SK-N-SH treated with all-trans-retinoic acid at 6 μM for 48 hours (cell line): ENCODE measurements at regions not wholly inside any gene's neighbourhood (a gene's known extent, or its start where the extent isn't known, plus 50 kb on each side); places are given as distances from the start of the nearest gene placed in this dataset.

Experiments used
- ATAC-seq: fragments of 200-7000 bp; cut with Tn5 transposase; 3 replicates; pipeline ENCODE4 v1.9.1; 2020; ENCODE audit warnings: mild to moderate bottlenecking, moderate library complexity
- ARNTL ChIP-seq: fragments of 450-650 bp; formaldehyde crosslinking; IDR thresholded peaks from 2 replicates; pipeline ENCODE4 v1.5.0; 2020; ENCODE audit warnings: low read depth, mild to moderate bottlenecking, moderate library complexity, borderline replicate concordance
- BACH2 ChIP-seq: fragments of 250-450 bp; sonication (Bioruptor Pico); IDR thresholded peaks from 2 replicates; pipeline ENCODE4 v1.9.0; 2021; ENCODE audit warnings: mild to moderate bottlenecking, borderline replicate concordance
- CREB5 ChIP-seq: fragments of 250-450 bp; sonication (Bioruptor Pico); IDR thresholded peaks from 2 replicates; pipeline ENCODE4 v1.5.1; 2020; ENCODE audit warnings: low read depth, mild to moderate bottlenecking, moderate library complexity
- CSRNP3 ChIP-seq: fragments of 250-450 bp; sonication (Bioruptor Pico); IDR thresholded peaks from 2 replicates; pipeline ENCODE4 v1.5.1; 2021; ENCODE audit warnings: mild to moderate bottlenecking, moderate library complexity
- ESRRG ChIP-seq: fragments of 250-450 bp; sonication (Bioruptor Pico); IDR thresholded peaks from 2 replicates; pipeline ENCODE4 v1.6.1; 2021; ENCODE audit warnings: mild to moderate bottlenecking
- GLIS3 ChIP-seq: fragments of 250-450 bp; sonication (Bioruptor Pico); IDR thresholded peaks from 2 replicates; pipeline ENCODE4 v1.5.0; 2020; ENCODE audit warnings: mild to moderate bottlenecking, moderate library complexity
- ISL1 ChIP-seq: fragments of 250-450 bp; sonication (Bioruptor Pico); IDR thresholded peaks from 2 replicates; pipeline ENCODE4 v2.1.2; 2022; ENCODE audit warnings: mild to moderate bottlenecking, moderate library complexity
- OSR1 ChIP-seq: fragments of 250-450 bp; sonication (Bioruptor Pico); IDR thresholded peaks from 2 replicates; pipeline ENCODE4 v1.8.0; 2022; ENCODE audit warnings: moderate library complexity, mild to moderate bottlenecking, inconsistent platforms
- POU6F1 ChIP-seq: fragments of 250-450 bp; sonication (Bioruptor Pico); IDR thresholded peaks from 2 replicates; pipeline ENCODE4 v1.8.0; 2021; ENCODE audit warnings: low read depth, mild to moderate bottlenecking, moderate library complexity, borderline replicate concordance
- PPARA ChIP-seq: fragments of 250-450 bp; sonication (Bioruptor Pico); IDR thresholded peaks from 2 replicates; pipeline ENCODE4 v1.5.0; 2020; ENCODE audit warnings: mild to moderate bottlenecking, borderline replicate concordance
- RARB ChIP-seq: fragments of 250-450 bp; sonication (Bioruptor Pico); IDR thresholded peaks from 2 replicates; pipeline ENCODE4 v1.8.0; 2021; ENCODE audit warnings: mild to moderate bottlenecking, moderate library complexity
- SNAI2 ChIP-seq: fragments of 250-450 bp; sonication (Bioruptor Pico); IDR thresholded peaks from 2 replicates; pipeline ENCODE4 v1.5.0; 2020; ENCODE audit warnings: mild to moderate bottlenecking, moderate library complexity
- TCF4 ChIP-seq: fragments of 250-450 bp; sonication (Bioruptor Pico); IDR thresholded peaks from 2 replicates; pipeline ENCODE4 v1.8.0; 2021; ENCODE audit warnings: mild to moderate bottlenecking, moderate library complexity, borderline replicate concordance
- TOX ChIP-seq: fragments of 250-450 bp; sonication (Bioruptor Pico); IDR thresholded peaks from 2 replicates; pipeline ENCODE4 v1.8.0; 2021; ENCODE audit warnings: mild to moderate bottlenecking, moderate library complexity, borderline replicate concordance
- TSHZ2 ChIP-seq: fragments of 250-450 bp; sonication (Bioruptor Pico); IDR thresholded peaks from 2 replicates; pipeline ENCODE4 v1.5.0; 2020; ENCODE audit warnings: mild to moderate bottlenecking, moderate library complexity
- ZC3H10 ChIP-seq: fragments of 250-450 bp; sonication (Bioruptor Pico); IDR thresholded peaks from 2 replicates; pipeline ENCODE4 v1.5.1; 2021; ENCODE audit warnings: mild to moderate bottlenecking, moderate library complexity
- ZFP3 ChIP-seq: fragments of 250-450 bp; sonication (Bioruptor Pico); IDR thresholded peaks from 2 replicates; pipeline ENCODE4 v1.5.0; 2020; ENCODE audit warnings: mild to moderate bottlenecking, moderate library complexity
- ZFP30 ChIP-seq: fragments of 450-650 bp; formaldehyde crosslinking; IDR thresholded peaks from 2 replicates; pipeline ENCODE4 v1.5.0; 2022; ENCODE audit warnings: mild to moderate bottlenecking, moderate library complexity
- ZNF565 ChIP-seq: fragments of 450-650 bp; formaldehyde crosslinking; conservative IDR thresholded peaks from 2 replicates; pipeline ENCODE4 v1.5.0; 2020; ENCODE audit warnings: low read depth, mild to moderate bottlenecking, moderate library complexity
- ZNF70 ChIP-seq: fragments of 450-650 bp; formaldehyde crosslinking; IDR thresholded peaks from 2 replicates; pipeline ENCODE4 v1.5.0; 2020; ENCODE audit warnings: mild to moderate bottlenecking, moderate library complexity
- ZNF8 ChIP-seq: fragments of 450-650 bp; formaldehyde crosslinking; IDR thresholded peaks from 2 replicates; pipeline ENCODE4 v1.5.0; 2020; ENCODE audit warnings: mild to moderate bottlenecking, moderate library complexity

GRCh38 chrX:10936976-10937375 is 174.2 kb upstream of the HCCS start:
- ATAC-seq = no peak
- no peak for TF ChIP-seq POU6F1 (CRISPR knock-in tag)
- TF ChIP-seq PPARA (CRISPR knock-in tag) = no peak
- TF ChIP-seq ESRRG (CRISPR knock-in tag) = no peak
- TF ChIP-seq RARB = no peak
- no peak for TF ChIP-seq ZNF8
- TF ChIP-seq TCF4 = no peak
- TF ChIP-seq CREB5 (CRISPR knock-in tag) = no peak
- TF ChIP-seq OSR1 = no peak
- TF ChIP-seq GLIS3 (CRISPR knock-in tag) = no peak
- no peak for TF ChIP-seq ARNTL (CRISPR knock-in tag)
- TF ChIP-seq SNAI2 (CRISPR knock-in tag) = no peak
- no peak for TF ChIP-seq ISL1 (CRISPR knock-in tag)
- no peak for TF ChIP-seq ZFP30 (CRISPR knock-in tag)
- no peak for TF ChIP-seq CSRNP3 (CRISPR knock-in tag)
- TF ChIP-seq ZC3H10 (CRISPR knock-in tag) = no peak
- TF ChIP-seq TOX = no peak
- no peak for TF ChIP-seq ZNF565 (CRISPR knock-in tag)

- TF ChIP-seq ZNF70 (no peak), GLIS3 (CRISPR knock-in tag) (no peak), RARB (no peak), ZFP30 (CRISPR knock-in tag) (no peak), ZFP3 (CRISPR knock-in tag) (no peak), TCF4 (no peak), BACH2 (CRISPR knock-in tag) (no peak), ISL1 (CRISPR knock-in tag) (no peak), ARNTL (CRISPR knock-in tag) (no peak)
- ATAC-seq = no peak
These were observed 172.7 kb upstream of the HCCS start for GRCh38 chrX:10938365-10938923.

- peak; percentile 75 for ATAC-seq
- TF ChIP-seq ISL1 (CRISPR knock-in tag) (peak; percentile 45; the same call in 1 of the 2 replicates), SNAI2 (CRISPR knock-in tag) (no peak)
These were observed 171.7 kb upstream of the HCCS start for GRCh38 chrX:10939424-10939823.

GRCh38 chrX:10944136-10944885 is 166.8 kb upstream of the HCCS start:
- no peak for TF ChIP-seq TSHZ2 (CRISPR knock-in tag)
- TF ChIP-seq PPARA (CRISPR knock-in tag) = no peak

More at GRCh38 chrX:10944136-10944885, 166.8 kb upstream of the HCCS start:
- ATAC-seq = no peak
